GM21619 (cell line): ENCODE measurements at regions not wholly inside any gene's neighbourhood (a gene's known extent, or its start where the extent isn't known, plus 50 kb on each side); places are given as distances from the start of the nearest gene placed in this dataset.
A peak's percentile ranks its signal among the peaks of the same experiment; 100 is the strongest.
"Not testable (repeated sequence)": the region's sequence is repeated elsewhere in the genome, so short reads cannot be mapped to it uniquely, and the experiment has no call there.

Experiments used
- ATAC-seq: cut with Tn5 transposase; IDR thresholded peaks from one replicate; pipeline ENCODE4 v1.9.1; 2021; ENCODE audit not compliant: unreplicated experiment

DNA sequence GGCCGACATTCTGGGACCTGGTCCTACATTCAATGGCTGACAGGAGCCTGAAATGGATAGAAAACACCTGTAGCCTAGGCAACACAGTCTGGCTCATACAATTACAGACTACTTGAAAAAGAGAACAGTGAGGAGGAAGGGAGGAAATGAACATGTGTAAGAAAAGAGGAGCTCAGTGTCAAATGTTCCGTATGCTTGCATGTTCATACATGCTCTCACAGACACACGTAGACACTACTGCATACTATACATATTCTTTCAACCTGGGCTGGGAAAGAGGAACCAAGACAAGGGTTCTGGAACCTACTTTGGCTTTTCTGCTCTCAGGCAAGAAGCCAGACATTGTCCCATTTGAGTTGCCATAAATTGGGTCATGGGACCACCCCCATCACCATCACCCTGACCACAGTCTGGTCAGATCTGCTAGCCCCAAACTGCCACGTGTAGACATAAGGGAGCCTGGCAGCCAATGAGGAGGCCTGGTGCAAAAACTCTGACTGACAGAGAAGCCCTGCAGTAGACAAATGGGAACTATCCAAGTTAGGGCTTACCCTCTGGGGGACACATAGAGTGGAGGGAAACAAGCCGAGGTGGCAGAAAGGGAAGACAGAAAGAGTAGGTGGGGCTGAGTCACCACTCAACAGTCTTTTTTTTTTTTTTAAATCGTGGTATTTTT, 310.0 kb downstream of the SHQ1 start:
- peak; percentile 48 for ATAC-seq

DNA sequence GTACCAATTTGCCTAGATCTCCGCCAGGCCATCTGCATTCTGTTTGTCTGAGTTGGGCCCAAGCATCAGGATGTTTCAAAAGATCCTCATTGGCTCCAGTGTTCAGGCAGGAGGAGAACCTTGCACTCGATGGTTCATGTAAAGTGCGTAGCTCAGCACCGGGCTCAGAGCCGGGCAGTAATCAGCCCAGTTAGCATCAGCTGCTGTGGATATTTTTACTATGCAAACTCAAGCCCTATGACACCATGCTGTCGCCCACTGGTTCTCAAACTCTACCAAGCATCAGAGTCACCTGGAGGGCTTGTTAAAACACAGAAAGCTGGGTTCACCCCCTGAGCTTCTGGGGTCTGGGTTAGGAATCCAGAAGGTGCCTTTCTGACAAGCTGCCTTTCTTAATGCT, 310.8 kb downstream of the SHQ1 start:
- ATAC-seq, result no peak

DNA sequence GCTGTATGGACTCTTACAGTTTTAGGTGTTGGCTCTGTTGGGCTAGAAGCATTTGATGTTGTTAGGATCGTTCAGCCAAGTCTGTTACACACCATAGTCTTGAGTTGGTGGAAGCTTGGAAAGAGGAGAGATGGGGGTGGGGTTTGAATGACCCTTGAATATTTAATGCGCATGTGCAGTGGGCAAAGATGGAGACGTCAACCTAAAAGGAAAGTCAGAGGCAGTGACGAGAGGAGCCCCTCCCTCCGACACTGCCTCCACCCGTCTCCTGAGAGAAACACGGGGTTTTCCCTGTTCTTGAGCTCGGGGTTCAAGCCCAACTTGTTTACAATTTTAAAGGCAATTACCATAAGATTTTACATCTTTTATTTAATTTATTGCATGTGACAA, 311.4 kb downstream of the SHQ1 start:
- no peak for ATAC-seq

DNA sequence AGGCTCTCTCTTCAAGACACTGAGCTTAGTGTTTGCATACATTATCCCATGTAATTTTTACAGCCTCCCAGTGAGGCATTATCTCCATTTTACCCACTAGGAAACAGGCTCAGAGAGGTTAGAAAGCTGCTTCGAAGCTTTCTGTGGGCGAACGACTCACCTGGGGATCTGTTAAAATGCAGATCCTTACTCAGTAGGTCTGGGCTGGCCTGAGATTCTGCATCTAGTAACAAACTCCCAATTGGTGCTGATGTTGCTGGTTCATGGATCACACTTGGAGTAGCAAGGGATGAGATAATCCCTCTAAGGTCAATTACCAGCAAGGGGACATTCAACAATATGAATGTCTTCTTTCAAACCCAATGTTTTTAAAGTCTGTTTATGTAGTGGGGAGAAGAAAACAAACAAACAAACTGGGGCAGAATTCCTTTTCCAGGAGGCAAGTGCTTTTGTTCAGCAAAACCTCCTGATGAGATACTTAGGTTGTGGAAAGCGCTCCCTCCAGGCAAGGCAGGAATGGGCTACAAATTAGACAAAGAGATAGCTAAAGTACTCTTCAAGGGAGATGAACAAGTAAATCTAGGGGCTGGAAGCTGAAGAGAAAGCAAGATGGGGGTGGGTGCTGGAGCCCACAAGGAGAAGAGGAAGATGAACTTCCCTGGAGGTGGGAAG, 311.9 kb downstream of the SHQ1 start:
- ATAC-seq, result no peak

DNA sequence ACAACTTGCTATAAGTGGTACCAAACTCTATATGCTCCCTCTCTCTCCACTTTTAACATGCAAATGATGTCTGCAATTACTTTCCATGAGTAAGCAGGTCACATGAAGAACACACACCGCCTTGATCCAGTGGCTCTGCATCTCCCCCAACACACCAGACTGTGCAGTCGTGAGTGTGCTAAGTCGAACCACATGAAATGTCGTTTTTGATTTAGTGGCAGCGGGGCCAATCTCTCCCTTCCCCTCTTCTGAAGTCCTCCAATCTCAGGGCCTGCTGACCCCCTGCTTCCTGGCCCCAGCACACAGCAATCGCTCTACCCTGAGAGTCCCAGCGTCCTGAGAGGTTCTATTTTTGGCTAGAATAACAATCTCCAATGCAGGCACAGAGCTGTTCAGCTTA, 312.5 kb downstream of the SHQ1 start:
- ATAC-seq, result no peak

DNA sequence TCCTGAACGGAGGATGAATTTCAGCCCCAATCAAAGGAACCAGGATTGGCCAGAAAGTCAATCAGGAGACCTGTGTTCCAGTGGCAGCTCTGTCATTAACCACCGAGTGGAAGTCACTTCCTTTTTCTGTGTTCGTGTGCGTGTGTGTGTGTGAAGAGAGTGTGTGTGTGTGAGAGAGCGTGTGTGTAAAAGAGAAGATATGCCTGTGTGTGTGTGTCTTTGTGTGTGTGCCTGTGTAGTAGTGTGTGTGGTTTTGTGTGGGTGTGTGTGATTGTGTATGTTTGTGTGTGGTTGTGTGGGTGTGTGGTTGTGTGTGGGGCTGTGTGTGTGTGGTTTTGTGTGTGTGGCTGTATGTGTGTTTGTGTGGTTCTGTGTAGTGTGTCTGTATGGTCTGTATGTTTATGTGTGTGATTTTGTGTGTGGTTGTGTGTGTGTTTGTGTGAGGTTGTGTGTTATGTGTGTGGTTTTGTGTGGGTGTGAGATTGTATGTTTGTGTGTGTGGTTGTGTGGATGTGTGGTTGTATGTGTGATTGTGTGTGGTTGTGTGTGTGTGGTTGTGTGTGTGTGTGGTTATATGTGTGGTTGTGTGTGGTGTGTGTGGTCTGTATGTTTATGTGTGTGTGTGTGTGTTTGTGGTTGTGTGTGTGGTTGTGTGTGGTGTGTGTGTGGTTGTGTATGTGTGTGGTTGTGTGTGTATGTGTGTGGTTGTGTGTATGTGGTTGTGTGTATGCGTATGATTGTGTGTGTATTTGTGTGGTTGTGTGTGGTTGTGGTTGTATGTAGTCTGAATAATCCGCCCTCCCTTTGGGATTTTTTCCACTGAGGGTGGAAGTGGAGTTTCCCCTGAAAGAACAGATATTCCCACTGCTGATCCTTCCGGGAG, 314.4 kb downstream of the SHQ1 start:
- no peak for ATAC-seq

DNA sequence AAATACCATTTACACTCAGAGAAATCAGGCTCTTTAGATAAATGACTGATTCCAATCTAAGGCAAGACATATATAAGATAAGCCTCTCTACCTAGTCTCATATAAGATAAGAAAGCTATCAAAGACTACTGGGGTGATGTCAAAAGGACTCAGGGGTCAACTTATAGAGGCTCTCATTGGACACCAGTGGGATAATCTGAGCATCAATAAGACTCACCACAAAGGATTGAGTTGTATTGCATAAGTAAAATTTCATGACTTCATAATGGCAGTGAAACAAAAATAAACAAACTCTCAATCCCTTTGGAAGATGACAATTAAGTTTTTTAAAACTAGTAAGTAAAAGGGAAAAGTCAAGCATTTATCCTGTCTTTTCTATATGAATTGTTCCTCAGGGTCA, 317.8 kb downstream of the SHQ1 start:
- ATAC-seq, result no peak

DNA sequence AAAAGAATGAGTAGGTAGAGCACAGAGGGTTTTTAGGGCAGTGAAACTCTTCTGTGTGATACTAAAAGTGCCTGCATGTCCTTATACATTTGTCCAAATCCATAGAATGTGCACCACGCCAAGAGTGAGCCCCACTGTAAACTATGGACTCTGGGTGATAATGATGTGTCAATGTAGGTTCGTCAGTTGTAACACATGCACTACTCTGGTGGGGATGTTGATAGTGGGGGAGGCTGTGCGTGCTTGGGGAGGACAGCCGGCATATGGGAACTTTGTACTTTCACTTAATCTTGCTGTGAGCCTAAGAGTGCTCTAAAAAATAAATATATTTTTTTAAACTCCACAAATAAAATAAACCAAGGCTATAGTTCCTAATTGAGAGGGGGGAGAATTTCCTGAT, 319.2 kb downstream of the SHQ1 start:
- no peak for ATAC-seq

DNA sequence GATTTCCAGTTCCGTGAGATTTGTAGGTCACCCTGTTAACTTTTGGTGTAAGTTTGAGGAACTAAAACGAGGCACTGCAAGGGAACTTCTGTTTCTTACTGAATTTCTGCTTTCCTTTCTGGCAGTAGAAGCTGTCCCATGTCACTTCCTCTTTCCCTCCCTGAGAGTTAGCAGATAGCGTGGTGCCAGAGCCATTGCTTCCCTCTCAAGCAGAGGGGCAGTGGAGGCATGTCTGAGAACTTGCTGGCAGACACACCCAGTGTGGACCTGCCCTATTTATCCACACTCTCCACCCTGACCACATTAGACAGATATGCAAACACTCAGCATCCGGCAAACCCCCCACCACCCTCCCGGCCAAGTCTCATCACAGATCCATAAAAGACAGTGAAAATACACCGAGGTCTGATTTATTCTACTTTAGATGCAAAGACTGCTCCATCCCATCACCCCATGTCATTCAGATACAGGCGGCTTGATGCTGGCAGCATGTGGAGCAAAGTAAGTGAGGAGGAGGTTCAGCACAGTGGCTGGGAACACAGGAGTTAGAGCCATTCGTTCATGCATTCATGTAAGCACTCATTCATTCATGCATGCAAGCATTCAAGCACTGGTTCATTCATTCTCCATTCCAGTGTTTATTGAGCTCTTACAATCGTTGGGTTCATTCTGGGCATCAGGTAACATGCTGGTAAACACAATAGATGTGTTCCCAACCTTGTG, 324.7 kb downstream of the SHQ1 start:
- peak; percentile 91 for ATAC-seq

DNA sequence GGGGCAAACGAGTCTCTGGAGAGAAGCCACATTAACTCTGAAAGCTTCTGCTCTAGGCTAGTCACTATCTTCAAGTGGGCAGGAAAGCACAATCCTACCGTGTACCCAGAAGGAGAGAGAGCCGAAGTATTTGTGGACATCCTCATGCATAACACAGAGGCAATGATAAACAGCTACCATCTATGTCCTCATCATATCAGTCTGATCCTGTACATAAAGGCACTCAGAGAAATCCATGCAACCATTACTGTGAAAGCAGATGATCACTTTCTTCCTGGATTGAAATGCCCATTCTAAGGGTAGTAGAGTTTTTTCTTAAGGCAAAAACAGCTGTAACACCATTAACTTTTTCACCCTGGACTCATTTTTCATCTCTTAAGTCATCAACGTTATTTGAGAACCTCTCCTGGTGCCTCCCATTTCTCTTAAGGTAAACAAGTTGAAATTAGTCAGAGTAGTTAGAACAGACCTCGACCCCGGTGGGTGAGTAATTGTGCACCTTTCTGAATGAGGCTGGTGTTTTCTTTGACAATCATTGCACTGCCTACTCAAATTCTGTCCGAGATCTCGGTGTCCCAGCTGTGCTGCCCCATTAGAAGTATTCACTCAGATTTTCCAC, 327.4 kb downstream of the SHQ1 start:
- ATAC-seq, result no peak

DNA sequence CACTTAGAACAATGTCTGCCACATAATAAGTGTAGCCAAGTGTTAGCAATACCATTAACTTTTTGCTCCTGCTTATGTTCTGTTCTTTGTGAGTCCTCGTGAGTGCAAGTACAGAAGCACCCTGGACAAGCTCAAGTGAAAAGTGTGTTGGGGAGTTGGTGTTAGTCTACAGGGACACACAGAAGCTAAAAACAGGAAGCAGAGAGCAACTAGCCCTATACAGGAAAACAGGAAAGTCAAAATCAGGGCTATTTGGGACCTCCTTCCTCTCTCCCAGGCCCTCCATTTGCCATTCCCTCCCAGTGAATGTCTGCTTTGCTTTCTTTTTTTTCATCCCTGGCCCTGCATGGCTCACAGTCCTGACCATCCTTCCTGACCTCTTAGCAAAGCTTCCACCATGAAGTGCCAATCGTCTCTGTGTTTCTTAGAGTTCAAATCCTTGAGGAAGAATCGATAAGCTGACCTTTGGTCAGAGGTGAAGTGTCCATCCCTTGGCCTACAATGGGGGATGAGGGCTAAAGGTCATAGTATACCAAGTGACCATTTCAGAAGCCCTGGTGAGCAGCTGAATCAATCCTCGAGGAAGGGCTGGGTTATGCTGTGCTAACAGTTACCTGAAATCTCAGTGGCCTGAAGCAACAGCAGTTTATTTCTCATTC, 328.2 kb downstream of the SHQ1 start:
- ATAC-seq, result no peak

DNA sequence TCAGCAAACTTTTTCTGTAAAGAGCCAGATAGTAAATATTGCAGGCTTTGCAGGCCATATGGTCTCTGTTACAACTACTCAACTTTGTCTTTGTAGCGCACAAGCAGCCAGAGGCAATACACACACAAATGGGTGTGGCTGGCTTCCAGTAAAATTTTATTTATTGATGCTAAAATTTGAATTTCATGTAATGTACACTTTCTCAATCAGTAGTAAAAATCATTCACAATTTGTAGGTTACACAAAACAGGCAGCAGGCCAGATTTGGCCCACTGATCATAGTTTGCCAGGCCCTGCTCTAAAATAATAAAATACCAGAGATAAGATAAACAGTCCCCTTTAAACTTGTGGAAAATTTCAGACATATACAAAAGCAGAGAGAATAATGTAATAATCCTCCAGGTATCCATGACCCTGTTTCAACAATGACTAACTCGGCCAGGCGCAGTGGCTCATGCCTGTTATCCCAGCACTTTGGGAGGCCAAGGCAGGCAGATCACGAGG, 330.3 kb downstream of the SHQ1 start:
- ATAC-seq, result no peak

DNA sequence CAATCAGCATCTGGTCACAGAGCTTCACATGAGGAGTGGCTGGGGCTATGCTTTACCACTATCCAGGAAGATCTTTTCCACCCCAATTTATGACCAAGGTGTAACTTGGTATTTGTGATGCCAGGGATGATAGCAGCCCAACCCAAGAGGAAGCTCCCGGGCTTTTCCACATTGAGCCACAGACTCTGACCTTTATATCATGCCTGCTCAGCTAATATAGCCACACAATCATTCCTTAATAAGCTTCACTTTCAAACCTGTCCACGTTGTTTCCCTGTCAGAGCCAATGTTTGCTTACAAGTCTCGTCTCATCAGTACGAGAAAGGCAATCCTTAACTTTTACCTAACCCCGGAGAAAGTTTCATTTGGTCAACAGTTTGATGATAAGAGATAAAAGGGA, 330.9 kb downstream of the SHQ1 start:
- no peak for ATAC-seq

DNA sequence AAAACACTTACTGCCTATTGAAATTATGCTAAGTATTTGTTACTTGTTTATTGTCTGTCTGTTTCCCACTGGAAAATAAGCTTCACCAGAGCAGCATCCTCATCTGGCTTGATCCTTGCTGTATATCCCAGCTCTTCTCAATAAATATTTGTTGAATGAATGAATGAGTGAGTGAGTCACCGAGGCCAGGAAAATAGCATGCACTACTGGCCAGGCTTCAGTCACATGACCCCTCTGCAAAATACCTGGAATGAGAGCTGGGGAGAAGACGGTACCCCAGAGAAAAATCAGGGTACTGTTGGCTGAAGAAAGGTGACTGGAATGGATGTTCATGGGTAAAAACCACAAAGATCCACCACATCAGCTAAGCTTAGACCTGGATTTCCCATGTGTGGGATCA, 331.9 kb downstream of the SHQ1 start:
- no peak for ATAC-seq

DNA sequence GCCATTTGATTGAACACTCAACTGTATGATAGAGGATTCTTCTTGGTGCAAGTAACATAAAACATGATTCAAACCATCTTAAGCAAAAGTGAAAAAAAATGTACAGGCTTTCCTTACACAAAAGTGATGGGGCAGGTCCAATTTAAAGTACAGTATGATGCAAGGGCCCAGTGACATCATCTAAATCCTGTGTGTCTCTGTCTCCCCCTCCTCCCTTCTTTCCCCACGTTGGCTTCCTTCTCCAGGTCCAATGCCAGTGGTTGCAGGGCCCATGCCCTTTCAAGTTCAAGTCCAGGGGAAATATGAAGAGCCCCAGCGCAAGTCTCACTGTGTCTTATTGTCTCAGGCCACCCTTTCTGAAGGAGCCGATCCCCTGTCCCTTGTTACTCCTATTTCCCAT, 332.3 kb downstream of the SHQ1 start:
- ATAC-seq, result no peak

DNA sequence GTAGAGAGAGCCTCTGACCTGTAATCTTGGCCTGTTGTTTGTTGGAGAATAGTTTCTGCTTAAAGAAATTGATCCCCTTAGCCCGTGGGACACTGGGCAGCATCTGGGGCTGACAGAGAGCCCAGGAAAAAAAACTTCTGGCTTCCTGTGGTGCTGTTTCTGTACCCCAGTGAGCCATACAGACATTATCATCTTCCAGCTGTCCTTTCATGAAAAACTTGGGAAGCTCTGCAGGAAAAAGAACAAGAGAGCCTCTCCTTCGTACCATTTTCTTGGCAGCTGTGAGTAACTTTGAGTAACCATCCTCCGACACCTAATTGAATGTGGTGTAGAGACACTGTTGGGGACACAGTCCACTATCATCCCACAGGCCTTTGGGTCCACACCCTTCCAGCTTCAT, 333.0 kb downstream of the SHQ1 start:
- no peak for ATAC-seq

DNA sequence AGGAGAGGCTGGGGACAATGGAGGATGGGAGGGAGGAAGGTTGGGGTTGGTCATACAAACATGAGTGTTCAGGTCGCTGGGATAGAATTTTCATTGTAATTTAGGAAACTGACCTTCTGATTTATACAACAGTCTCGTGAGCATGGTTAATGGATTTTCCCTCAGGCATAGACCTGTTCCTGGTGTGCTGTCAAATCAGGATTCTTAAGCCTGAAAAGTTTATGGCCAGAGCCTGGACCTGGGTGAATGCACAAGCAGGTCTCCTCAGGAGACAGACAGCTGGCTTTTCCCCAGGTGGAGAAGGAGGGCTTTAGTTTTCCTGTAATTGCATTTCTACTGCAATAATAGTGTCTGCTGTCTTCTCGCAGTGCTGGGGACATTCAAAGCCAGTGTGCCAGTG, 338.0 kb downstream of the SHQ1 start:
- ATAC-seq, result no peak

DNA sequence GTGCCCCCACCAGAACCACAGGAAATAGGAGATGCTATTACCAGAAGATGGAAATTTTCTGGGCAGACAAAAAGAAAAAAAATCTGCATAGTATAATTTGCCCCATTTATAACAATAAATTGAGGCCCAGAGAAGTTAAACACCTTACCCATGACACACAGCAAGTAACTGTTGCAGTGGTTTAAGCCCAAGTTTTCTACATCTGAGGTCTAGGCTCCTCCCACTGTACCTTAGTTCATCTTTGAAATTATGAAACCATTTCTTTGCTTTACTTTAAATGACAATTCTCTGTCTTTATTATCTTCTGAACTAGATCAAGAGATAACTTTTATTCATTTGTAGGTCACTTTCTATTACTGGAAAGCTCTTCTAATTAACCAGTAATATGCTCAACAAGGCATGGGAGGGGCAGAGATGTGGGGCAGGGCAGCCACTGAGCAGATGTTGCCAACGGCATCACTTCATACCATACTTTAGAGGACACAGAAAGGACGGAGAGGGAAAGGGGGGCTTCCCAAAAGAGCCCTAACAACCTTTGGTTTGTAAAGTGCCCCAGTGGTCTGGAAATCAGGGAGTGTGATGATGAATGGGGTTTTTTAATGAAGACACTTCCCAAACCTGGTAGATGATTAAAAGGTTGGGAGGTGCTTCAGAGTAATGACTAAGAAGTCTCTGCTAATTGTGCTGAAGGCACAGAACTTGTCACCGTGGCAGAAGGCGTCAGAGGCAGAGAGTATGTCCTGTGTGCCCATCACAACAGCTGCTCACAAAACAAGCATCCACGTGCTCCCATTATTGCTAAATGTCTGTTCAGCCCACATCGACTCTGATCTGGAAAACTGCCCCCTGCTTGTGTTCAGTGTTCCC, 342.5 kb downstream of the SHQ1 start:
- no peak for ATAC-seq

DNA sequence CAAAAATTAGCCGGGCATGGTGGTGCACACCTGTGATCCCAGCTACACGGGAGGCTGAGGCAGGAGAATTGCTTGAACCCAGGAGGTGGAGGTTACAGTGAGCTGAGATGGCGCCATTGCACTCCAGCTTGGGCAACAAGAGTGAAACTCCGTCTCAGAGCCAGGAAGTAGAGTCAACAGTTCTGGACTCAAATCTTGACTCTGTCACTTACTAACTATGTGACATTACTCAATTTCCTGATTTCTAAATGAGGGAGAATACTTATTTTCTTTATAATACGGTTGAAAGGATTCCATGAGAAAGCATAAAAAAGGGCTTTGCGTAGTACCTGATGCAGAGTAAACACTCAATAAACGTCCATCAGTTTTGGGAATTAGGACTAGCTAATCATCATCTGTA, 350.7 kb downstream of the SHQ1 start:
- ATAC-seq, result not testable (repeated sequence)
